IPS-18c (cell line): ENCODE measurements at regions not wholly inside any gene's neighbourhood (a gene's known extent, or its start where the extent isn't known, plus 50 kb on each side); places are given as distances from the start of the nearest gene placed in this dataset.

Source experiments
- H3K4me3 ChIP-seq: 2 replicates; pipeline ENCODE4 v1.7.0; 2013; ENCODE audit warnings: low read depth, mild to moderate bottlenecking, low read length, moderate library complexity; ENCODE audit not compliant: insufficient read depth
- H3K9me3 ChIP-seq: one replicate; pipeline ENCODE4 v1.6.1; 2013; ENCODE audit warnings: mild to moderate bottlenecking, low read length, moderate library complexity; ENCODE audit not compliant: control insufficient read depth, insufficient read depth

DNA sequence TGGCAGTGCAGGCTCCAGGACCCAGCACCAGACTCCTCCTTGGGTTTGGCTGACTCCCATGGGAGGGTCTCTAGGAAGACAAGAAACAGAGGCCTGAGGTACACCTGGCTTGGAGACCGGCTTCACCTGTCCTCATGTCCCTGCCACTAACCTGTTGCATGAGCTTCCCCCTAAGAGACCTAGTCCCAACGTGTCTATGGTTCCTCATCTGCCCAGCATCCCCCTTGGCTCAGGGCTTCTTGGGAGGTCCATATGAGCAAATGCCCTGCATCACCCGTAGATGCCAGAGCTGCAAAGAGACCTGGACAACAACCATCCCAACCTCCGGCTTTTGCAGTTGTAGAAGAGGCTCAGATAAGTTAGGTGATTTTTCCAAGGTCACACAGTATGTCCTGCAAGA lies 123.5 kb downstream of the BUD13 start:
- no peak overlapping the region for H3K4me3 ChIP-seq
- no peaks in the 10 kb centered on the region for H3K9me3 ChIP-seq

DNA sequence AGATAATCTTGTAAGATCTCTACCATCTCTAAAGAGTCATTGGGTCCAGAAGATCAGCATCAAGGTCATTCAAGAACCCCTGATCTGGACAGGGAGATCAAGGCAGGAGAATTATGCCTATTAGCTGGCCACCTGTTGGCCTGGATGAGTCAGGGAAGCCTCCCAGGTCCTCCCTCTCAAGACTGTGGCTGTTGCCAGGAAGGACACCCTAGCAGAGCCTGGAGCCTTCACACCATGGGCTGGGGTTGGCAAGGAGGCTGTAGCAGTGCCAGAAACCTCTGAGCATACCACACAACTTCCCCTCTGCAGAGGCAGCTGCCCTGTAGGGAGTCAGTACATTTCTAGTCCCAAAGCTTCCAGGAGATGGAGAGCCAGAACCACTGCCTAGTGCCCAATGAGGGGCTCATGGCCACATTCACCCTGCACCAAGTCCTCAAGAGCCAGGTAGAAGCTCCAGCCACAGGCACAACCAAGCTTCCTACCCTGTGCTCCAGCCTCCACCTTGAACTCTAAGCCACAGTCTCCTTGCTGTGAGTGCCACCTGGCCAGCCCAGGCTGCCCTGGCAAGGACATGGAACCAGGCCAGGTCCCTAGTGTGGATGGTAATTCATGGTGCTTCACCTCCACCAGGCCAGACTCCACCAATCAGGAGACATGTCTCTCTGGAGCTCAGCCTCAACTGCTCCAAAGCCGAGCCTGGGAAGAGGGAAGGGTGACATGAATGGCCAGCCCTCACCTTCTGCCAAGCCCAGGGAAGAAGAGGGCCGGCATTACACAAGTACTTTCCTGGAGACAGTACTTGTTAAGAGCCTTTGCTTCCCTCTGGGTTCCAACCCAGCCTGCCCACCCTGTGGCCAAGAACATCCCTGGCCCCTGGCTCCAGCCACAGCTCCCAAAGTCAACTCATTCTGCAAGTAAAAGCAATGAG lies 124.3 kb downstream of the BUD13 start:
- no peak overlapping the region for H3K4me3 ChIP-seq
- H3K9me3 ChIP-seq = no peaks in the 10 kb centered on the region

- Histone ChIP-seq H3K9me3 (no peaks in the 10 kb centered on the region), H3K4me3 (no peak overlapping the region)
Measured at GRCh38 chr11:116647305-116648080, 125.3 kb downstream of the BUD13 start.

DNA sequence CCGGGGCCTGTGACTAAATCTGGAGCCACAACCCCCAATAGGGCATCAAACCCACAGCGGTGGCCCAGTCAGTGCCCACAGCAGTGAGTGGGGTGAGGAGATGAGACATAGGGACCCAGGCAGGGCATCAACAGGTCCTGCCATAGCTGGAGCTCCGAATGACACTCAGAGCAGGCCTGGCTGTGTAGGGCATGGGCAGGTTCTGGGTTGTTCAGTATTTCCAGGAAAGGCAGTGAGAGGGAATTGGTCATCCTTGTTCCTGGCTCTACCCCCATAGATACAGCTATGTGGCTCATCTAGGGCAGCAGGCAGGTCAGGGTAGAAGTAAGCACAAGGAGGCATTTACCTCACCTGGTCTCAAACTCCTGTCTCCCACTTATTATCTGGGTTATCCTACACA lies 126.6 kb downstream of the BUD13 start:
- H3K4me3 ChIP-seq = no peak overlapping the region
- H3K9me3 ChIP-seq = no peaks in the 10 kb centered on the region

- Histone ChIP-seq H3K9me3 (no peaks in the 10 kb centered on the region), H3K4me3 (no peak overlapping the region)
Measured at GRCh38 chr11:116644941-116645305, 127.9 kb downstream of the BUD13 start.

GRCh38 chr11:116644201-116644940 lies 128.4 kb downstream of the BUD13 start:
- no peak overlapping the region for H3K4me3 ChIP-seq
- H3K9me3 ChIP-seq = no peaks in the 10 kb centered on the region

GRCh38 chr11:116643521-116643920 lies 129.3 kb downstream of the BUD13 start:
- Histone ChIP-seq H3K4me3 (no peak overlapping the region), H3K9me3 (no peaks in the 10 kb centered on the region)

DNA sequence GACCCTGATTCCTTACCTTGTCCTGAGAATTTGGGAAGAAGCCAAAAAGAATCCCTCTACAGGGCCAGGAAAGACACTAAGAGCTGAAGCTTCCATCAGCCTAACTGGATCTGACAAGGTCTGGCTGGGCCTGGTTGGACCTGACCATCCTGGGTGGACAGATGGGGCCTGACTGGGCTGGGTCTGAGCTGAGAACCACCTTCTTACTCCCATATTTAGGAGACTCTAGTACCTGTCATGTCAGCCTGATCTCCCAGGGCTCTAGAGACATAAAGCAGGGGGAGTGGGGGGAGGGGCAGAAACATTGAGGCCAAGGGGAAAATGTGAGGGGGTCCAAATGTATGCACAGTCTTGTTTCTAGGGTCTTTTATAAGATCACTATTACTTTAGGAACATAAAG lies 129.9 kb downstream of the BUD13 start:
- H3K9me3 ChIP-seq = no peaks in the 10 kb centered on the region

DNA sequence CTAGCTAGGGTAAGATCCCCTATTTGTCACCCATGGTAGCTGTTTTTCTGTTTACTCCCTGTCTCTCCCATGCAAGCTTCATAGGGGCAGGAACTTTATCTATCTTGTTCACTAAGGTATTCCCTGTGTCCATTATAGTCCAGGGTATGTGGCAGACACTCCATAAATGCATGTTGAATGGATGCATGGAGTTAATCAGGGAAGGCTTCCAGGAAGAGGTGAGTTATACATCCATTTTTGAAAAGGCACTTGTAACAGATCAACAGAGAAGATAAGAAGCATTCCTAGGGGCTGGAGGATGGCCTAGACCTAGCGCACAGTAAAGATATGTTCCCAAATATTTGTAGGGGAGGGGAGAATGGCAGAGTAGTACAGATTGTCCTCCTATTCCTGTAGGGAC lies 130.3 kb downstream of the BUD13 start:
- Histone ChIP-seq H3K4me3 (no peak overlapping the region), H3K9me3 (no peaks in the 10 kb centered on the region)

More for the DNA sequence above, 129.9 kb downstream of the BUD13 start:
- H3K4me3 ChIP-seq = no peak overlapping the region

DNA sequence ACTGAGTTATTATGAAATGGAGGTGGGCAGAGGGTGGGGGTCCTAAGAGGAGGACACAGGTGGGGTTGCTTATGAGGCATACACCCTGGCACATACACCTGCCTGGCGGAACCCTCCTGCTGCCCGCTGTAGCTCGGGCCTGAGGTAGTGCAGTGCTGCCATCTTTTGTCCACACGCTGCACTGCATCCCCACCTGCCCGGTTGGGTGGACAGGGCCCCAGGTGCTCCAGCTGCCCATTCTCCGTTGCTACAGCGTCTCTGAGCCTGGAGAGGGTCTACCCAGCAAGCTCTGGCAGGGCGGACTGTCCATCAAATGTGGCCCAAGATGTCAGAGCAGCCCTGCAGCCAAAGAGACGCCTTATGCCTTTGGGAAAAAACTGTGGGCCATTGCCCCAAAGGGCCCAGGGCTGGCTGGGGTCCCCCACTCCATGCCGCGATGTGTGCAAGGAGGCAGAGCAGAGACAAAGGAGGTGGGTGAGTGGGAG lies 131.2 kb downstream of the BUD13 start:
- no peaks in the 10 kb centered on the region for H3K9me3 ChIP-seq
- H3K4me3 ChIP-seq = no peak overlapping the region

- Histone ChIP-seq H3K9me3 (no peaks in the 10 kb centered on the region), H3K4me3 (no peak overlapping the region)
Measured at GRCh38 chr11:116640641-116641402, 132.0 kb downstream of the BUD13 start.

- Histone ChIP-seq H3K4me3 (no peak overlapping the region), H3K9me3 (no peaks in the 10 kb centered on the region)
Measured at GRCh38 chr11:116638463-116638862, 134.3 kb downstream of the BUD13 start.

DNA sequence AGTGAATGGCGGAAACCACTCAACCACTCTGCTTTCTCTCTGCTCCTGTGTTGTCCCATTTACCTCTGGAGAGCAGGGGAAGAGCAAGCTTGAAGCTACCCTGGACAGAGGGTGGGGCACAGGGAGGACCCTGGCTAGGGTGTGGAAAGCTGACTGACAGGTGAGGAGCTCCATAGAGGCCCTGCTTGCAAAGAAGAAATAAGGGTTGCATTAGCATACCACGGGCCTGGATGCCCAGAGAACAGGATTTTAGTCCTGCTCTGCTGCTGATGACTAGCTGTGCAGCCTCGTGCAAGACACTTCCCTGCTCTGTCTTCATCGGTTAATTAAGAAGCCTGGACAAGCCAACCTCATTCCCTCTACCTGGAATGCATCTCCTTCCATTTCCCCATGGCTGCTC lies 135.0 kb downstream of the BUD13 start:
- Histone ChIP-seq H3K9me3 (no peaks in the 10 kb centered on the region), H3K4me3 (no peak overlapping the region)

DNA sequence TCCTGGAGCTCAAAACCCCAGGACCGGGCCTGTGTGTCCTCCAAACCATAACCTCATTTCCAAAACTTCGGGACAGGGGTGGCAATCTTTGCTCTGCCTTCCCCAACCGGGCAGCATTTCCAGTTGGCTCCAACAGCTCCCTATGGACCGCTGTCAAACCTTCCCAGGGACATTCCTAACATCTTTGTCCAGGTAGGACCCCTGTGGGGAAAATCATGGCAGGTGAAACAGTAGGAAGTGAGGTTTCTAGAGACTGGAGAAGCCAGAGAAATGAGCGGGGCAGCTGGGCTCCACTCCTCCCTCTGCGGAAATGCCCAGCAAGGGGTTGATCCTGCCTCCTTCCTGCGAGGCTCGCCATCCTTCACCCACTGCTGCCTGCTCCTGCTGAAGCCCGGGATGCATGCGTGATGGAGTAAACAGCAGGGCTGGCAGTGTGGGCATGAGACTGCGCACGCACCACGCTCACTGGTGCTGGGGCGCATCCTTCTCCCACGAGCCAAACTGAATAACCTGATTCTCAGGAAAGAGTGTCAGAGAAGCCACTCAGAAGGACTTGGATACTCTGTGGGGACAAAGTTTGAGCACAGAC lies 136.4 kb downstream of the BUD13 start:
- Histone ChIP-seq H3K4me3 (no peak overlapping the region; the same call in 1 of the 2 replicates), H3K9me3 (no peaks in the 10 kb centered on the region)

DNA sequence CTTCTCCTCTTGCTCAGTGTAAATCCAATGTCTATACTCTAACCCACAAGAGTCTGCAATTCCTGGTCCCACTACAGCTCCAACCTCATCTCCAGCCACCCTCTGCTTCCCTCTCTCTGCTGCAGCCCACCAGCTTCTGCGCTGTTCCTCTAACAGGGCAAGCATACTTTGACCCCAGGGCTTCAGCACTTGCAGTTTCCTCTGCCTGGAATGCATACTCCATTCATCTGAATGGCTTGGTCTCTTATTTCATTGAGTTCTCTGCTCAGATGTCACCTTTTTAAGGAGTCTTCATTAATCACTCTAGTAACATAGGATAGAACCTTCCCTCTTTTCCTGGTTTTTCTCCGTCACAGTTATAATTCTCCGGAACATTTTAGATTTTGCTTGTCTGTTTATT lies 141.6 kb downstream of the BUD13 start:
- no peaks in the 10 kb centered on the region for H3K9me3 ChIP-seq
- H3K4me3 ChIP-seq = no peak overlapping the region

GRCh38 chr11:116618461-116618860 lies 154.3 kb downstream of the BUD13 start:
- H3K9me3 ChIP-seq = peaks cover 2% of the 10 kb centered on the region
- no peak overlapping the region for H3K4me3 ChIP-seq
